ENCODE measurements at regions not wholly inside any gene's neighbourhood (a gene's known extent, or its start where the extent isn't known, plus 50 kb on each side); places are given as distances from the start of the nearest gene placed in this dataset.

DNA sequence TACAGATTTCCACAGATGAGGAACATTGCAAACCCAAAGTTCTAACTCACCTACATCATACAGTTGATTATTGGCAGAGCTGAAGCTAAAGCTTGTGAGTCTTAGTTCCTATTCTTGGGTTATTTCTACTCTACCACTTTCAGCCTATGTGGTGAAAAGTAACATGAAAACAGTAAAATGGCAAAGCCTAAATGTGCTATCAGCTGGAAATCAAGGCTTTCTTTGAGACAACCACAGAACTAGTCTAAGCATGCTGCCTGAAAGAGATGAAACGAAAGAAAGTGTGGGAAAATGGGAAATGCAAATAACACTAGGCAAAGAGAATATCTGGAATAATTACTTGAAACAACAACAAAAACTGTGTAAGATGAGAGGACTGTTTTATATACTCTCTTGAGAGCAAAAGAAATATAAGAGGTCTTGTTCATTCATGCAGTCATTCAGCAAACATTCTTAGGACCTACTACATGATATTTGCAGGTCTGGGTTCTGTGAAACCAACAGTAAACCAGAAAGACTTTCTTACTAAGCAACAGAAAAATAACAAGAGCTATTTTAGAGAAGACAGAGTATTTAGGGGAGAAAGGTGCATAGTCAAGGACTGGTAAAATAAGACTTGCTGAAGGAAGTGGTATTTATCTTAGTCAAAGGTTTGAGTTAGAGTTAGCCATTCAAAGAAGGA lies 437.1 kb downstream of the HTR7 start:
- no peak overlapping the region for H3K4me3 ChIP-seq (replicated peaks in 1 of 3; ENCODE audit: insufficient read depth in 1 of 3, low read depth in 2 of 3, low read length in 3 of 3)
- TF ChIP-seq, protein P1, sequence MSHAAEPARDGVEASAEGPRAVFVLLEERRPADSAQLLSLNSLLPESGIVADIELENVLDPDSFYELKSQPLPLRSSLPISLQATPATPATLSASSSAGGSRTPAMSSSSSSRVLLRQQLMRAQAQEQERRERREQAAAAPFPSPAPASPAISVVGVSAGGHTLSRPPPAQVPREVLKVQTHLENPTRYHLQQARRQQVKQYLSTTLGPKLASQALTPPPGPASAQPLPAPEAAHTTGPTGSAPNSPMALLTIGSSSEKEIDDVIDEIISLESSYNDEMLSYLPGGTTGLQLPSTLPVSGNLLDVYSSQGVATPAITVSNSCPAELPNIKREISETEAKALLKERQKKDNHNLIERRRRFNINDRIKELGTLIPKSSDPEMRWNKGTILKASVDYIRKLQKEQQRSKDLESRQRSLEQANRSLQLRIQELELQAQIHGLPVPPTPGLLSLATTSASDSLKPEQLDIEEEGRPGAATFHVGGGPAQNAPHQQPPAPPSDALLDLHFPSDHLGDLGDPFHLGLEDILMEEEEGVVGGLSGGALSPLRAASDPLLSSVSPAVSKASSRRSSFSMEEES (CRISPR knock-in tag; IDR thresholded peaks at IDR 0.05), result no peak
- TF ChIP-seq IRF2 (CRISPR knock-in tag; IDR thresholded peaks at IDR 0.05), result no peak
- no peak for TF ChIP-seq ZNF562 (CRISPR knock-in tag; IDR thresholded peaks at IDR 0.05; ENCODE audit: borderline replicate concordance)
- TF ChIP-seq ZNF3 (CRISPR knock-in tag; IDR thresholded peaks at IDR 0.05), result no peak
- TF ChIP-seq TCF7L2 (IDR thresholded peaks at IDR 0.05; ENCODE audit: low read depth, low read length), result no peak
- no peak for TF ChIP-seq NR2F6 (IDR thresholded peaks at IDR 0.05)
- TF ChIP-seq NR2F6 (CRISPR knock-in tag; IDR thresholded peaks at IDR 0.05), result no peak
- no peak for TF ChIP-seq KAT2B (IDR thresholded peaks at IDR 0.05; ENCODE audit: borderline replicate concordance, low read depth, low read length)
- no peak for TF ChIP-seq ATRX (CRISPR knock-in tag; IDR thresholded peaks at IDR 0.05; ENCODE audit: borderline replicate concordance)
- no peak for TF ChIP-seq NFRKB (IDR thresholded peaks at IDR 0.05)
- TF ChIP-seq BCL6 (CRISPR knock-in tag; IDR thresholded peaks at IDR 0.05), result no peak
- no peak for TF ChIP-seq ZNF530 (CRISPR knock-in tag; IDR thresholded peaks at IDR 0.05; ENCODE audit: low read depth)
- TF ChIP-seq, protein P2, sequence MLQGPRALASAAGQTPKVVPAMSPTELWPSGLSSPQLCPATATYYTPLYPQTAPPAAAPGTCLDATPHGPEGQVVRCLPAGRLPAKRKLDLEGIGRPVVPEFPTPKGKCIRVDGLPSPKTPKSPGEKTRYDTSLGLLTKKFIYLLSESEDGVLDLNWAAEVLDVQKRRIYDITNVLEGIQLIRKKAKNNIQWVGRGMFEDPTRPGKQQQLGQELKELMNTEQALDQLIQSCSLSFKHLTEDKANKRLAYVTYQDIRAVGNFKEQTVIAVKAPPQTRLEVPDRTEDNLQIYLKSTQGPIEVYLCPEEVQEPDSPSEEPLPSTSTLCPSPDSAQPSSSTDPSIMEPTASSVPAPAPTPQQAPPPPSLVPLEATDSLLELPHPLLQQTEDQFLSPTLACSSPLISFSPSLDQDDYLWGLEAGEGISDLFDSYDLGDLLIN (CRISPR knock-in tag; IDR thresholded peaks at IDR 0.05; ENCODE audit: borderline replicate concordance), result no peak
- TF ChIP-seq ZNF331 (CRISPR knock-in tag; IDR thresholded peaks at IDR 0.05), result no peak
- no peak for TF ChIP-seq ZNF674 (CRISPR knock-in tag; IDR thresholded peaks at IDR 0.05; ENCODE audit: low read depth)
- no peak for TF ChIP-seq ZKSCAN1 (IDR thresholded peaks at IDR 0.05; ENCODE audit: low read length)
- TF ChIP-seq ZNF841 (CRISPR knock-in tag; IDR thresholded peaks at IDR 0.05; ENCODE audit: borderline replicate concordance), result no peak
- H3K27me3 ChIP-seq (ENCODE audit: control insufficient read depth in 1 of 2, insufficient read depth in 2 of 2, low read length in 2 of 2), result no peaks in the 10 kb centered on the region
- ChIA-PET POLR2A (no interaction called here), CTCF (ENCODE audit: low intra/inter-chr PET ratio, low total read pairs) (no interaction called here)
- ATAC-seq, result no peak
- intact Hi-C loops (cut with micrococcal nuclease; ENCODE audit: unreplicated experiment) (no loop called here), in situ Hi-C loops (cut with HindIII; ENCODE audit: extremely low pct_ligation_motif_present, low pct_unique_long_range_greater_than_20kb) (no loop called here)
- H3K36me3 ChIP-seq (replicated peaks in 1 of 2; ENCODE audit: control insufficient read depth in 1 of 2, insufficient read depth in 2 of 2, low read length in 2 of 2), result no peaks in the 10 kb centered on the region
- H3K4me1 ChIP-seq (ENCODE audit: insufficient read depth, low read length), result peaks cover 6% of the 10 kb centered on the region; the same call in 1 of the 2 replicates
- no peak overlapping the region for H3K4me2 ChIP-seq (ENCODE audit: low read depth, low read length)
- no peaks in the 10 kb centered on the region for H4K20me1 ChIP-seq (ENCODE audit: insufficient read depth, low read length)
- WGBS (ENCODE audit: low lambda C conversion rate), result 5% methylated on average over 1 of the region's 1 CpG
- H3K9ac ChIP-seq (ENCODE audit: insufficient read depth, low read depth, low read length), result no peak overlapping the region
- BruUV-seq (replicated peaks), result no TSS peak
- H2AFZ ChIP-seq (ENCODE audit: low read length), result no peak overlapping the region
- no peaks in the 10 kb centered on the region for H3K9me3 ChIP-seq (ENCODE audit: low read length)
- H3K79me2 ChIP-seq (ENCODE audit: insufficient read depth, low read length), result no peaks in the 10 kb centered on the region
- FAIRE-seq, result no peak
- H3K27ac ChIP-seq (ENCODE audit: extremely low read length, insufficient read depth, low read length), result no peak overlapping the region
- DNase-seq (ENCODE audit: low spot score), result no peak

All from HepG2 (cell line).